SIG-M5 treated with dmso at 0.1 percent for 504 hours (cell line): ENCODE measurements at regions not wholly inside any gene's neighbourhood (a gene's known extent, or its start where the extent isn't known, plus 50 kb on each side); places are given as distances from the start of the nearest gene placed in this dataset.
"Not testable (repeated sequence)": the region's sequence is repeated elsewhere in the genome, so short reads cannot be mapped to it uniquely, and the experiment has no call there.

Experiments
- DNase-seq: peaks from one replicate; lab custom pipeline; 2025; ENCODE audit not compliant: unreplicated experiment; lab: John Stamatoyannopoulos, UW

- DNase-seq = no peak
These were observed 738.9 kb upstream of the SALL3 start for GRCh38 chr18:78240627-78241252.

- no peak for DNase-seq
These were observed 737.9 kb upstream of the SALL3 start for GRCh38 chr18:78241535-78242253.

DNA sequence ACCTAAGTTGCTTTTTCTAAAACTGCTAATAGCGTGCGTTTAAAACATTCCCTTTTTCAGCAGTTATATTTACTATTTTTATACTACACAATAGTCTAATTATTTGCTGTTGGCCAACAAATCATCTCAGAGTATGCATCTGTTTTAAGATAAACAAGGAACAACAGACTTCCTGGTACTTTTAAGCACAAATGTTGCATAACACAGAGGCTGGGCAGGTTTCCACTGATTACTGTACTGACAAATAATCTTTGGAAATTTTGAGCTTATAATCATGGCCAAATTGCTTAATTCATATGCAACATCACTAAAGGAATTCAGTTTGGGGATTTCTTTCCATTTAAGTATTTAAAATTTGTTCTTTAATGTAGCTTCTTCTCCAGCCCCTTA lies 737.4 kb upstream of the SALL3 start:
- DNase-seq = no peak

DNA sequence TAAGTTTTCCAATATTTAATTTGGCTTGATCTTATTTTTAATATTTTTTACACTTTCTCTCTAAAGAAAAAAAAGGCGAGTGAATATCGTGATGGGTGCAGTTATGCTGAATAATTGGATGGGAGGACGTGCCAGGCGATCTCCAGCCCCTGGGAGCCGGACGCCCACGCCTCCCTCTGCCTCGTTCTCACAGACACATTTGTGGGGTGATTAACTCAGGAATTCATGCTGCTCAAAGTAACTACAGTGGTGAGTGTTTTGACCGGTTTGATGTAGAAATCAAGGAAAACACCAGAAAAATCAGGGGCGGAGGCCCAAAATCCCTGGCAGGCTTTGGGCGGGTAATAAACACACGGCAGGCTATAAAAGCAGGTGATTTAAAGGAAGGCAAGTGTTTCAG lies 736.8 kb upstream of the SALL3 start:
- no peak for DNase-seq

GRCh38 chr18:78244779-78245178 lies 734.8 kb upstream of the SALL3 start:
- DNase-seq = no peak

- DNase-seq = no peak
These were observed 734.2 kb upstream of the SALL3 start for GRCh38 chr18:78245451-78245850.

GRCh38 chr18:78246050-78246449 lies 733.6 kb upstream of the SALL3 start:
- no peak for DNase-seq

GRCh38 chr18:78246588-78246987 lies 733.0 kb upstream of the SALL3 start:
- no peak for DNase-seq

DNA sequence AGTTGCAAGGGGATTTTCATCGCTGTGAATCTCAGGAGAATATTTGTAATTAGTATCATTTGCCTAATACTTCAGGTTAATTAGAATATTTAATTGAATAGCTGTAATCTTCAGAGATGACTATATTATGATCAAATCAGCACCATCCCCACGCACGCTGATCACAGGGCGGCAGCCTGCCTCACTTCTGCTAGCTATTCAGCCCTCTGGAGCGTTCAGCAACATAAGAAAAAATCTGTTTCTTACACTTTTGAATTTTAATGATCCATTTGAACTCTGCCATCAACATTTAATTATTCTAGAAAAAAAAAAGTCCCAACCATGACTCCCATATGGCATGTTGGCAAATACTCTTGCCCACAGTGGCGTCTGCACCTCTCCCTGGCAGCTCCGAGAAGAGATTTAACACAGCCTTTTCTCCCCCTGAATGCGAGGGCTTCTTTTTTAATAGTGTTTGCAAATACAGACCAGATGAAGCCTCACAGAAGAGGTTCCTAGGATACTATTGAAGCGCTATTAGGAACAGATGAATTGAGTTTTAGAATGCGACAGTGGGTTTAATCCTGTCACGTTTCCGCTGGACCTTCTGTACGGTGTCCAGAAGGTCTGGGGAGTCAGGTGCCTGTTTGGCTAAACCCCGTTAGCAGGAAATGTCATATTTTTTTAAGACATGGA lies 731.9 kb upstream of the SALL3 start:
- no peak for DNase-seq

DNA sequence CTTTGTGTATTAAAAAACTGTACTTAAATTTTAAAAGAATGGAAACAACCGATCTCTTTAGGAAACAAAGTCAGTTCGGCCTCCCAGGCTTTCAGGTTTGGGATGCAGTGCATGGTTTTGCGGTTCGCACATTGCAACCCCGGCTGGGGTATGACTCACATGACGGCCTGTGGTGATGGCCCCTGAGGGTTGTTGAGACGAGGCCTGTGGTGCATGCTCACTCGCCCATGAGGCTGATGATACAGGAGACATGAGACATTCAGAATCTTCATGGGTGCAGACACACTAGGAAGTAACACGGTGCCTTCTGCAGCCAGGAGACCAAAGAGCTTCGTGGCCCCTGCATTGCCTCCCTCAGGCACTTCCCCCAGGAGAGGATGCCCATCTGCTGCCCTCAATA lies 724.6 kb upstream of the SALL3 start:
- DNase-seq = no peak

- no peak for DNase-seq
These were observed 711.2 kb upstream of the SALL3 start for GRCh38 chr18:78268226-78268988.

DNA sequence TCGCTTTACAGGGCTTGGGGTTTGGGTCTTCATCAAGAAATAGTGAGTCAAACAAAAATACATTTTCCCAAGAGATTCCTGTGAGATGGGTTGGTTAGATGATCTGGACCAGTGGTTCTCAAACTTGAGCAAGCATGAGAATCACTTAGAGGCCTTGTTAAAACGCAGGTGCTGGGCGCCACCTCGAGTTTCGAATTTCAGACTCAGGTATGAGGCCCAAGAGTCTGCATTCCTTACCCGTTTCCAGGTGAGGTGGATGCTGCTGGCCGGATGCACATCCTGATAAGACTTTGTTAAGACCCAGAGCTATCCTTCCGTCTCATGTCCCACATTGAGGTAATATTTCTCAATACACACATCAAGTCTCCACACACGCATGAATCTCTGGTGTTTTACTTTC lies 707.8 kb upstream of the SALL3 start:
- DNase-seq = no peak

- no peak for DNase-seq
These were observed 705.7 kb upstream of the SALL3 start for GRCh38 chr18:78273876-78274275.

- DNase-seq = not testable (repeated sequence)
These were observed 696.2 kb upstream of the SALL3 start for GRCh38 chr18:78283425-78283824.

DNA sequence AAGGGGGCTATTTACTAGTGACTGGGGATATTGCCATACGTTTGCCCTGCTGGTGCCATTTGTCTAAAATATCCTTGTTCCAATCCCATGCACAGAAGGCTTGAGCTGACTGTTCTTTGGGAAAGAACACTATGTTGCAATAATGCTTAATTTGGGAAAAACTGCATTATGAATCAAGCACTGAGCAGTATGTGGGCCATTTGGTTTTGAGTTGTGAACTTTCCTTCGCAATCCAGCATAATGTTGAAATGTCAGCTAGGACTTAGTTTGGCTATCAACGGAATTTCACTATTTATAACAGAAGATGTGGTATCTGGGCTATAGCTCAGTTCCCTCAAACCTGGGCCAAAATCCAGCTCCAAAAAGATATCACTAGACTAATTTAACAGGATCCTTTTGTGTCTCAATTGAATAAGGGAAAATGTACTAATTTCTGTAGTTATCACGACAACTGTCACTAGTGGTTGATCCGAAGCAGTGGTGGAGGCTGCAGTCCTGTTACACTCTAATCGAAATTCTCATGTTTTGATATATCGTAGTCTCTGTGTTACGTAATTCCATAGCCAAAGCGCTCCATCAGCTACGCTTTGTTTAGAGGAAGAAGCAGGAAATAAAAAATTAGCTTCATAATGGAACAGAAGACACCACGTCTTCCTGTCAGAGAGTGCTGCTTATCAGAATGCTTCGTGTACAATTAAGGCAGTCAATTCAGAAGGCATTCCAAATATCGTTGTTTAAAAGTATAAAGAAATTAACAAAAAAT lies 686.8 kb upstream of the SALL3 start:
- no peak for DNase-seq

DNA sequence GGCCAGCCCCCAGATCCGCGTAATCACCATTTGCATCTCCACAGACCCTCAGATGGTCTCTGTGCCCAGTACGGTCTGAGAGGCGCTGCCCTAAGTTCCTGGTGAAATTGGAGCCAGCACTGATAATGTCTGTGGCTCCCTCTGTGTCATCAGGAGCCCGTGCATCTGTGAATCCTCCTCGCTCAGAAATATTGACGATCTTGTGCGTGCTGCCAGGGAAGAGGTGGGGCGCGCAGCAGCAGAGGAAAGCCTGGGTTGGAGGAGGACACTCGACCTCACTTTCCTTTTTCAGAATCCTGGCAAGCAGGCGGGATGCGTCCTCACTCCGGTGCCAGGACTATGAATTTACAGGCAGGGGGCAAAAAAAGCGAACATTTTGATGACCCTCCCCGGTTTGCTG lies 686.1 kb upstream of the SALL3 start:
- no peak for DNase-seq

GRCh38 chr18:78293940-78294541 lies 685.6 kb upstream of the SALL3 start:
- no peak for DNase-seq

GRCh38 chr18:78295262-78295661 lies 684.4 kb upstream of the SALL3 start:
- DNase-seq = no peak

DNA sequence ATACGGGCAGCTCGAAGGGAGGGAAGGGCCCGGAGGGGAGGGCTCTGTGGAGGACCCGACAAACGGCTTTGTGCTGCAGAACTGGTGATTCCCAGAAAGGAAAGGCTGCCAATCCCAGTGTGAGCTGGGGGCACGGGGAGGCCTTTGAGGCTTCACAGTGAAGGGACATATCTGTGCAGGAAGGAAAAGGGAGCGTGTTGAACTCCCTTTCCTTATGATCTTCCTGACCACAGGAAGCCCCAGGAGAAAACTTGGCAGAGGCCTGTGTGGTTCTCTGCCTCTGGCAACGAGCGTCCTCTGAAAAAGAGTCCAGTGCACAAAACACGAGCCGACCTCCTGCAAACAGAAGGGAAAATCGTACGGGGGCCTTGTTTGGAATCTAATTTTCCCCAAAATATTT lies 683.5 kb upstream of the SALL3 start:
- no peak for DNase-seq

DNA sequence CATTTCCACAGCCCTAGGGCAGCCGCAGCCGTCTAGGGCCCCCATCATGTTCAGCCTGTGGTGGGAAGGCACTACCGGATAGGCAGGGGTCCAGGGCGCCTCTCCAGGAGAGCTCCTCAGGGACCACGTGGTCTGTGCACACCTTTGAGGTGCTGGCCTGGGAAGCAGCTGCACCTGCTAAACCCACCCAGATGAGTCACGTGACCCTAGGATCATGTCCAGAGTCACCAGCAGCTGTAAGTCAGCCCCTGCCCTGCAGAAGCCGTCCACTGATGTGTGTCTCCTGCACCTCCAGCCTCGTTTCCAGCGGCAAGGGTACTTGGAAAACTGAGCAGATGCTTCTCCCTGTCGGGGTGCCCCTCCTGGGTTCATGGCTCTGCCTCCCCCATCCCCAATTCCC lies 682.6 kb upstream of the SALL3 start:
- DNase-seq = no peak
